Stomach (tissue), 8 donors: ENCODE measurements at regions not wholly inside any gene's neighbourhood (a gene's known extent, or its start where the extent isn't known, plus 50 kb on each side); places are given as distances from the start of the nearest gene placed in this dataset.

Source experiments
- DNase-seq, 2 donors: peaks; one replicate each; pipeline versions ENCODE4 v3.0.0 to v3.0.0-alpha.2; 2013 to 2019
- H3K27ac ChIP-seq, 5 donors: fragments of 200-600 bp in 4 of 5; sonication (generic) in 4 of 5; one replicate each; pipeline ENCODE4 v1.5.1; 2013 to 2019; ENCODE audit warnings: mild to moderate bottlenecking in 1 of 5, moderate library complexity in 1 of 5
- H3K27me3 ChIP-seq, 3 donors: fragments of 200-600 bp; sonication (generic); one replicate each; pipeline ENCODE4 v1.5.1; 2017 to 2019; ENCODE audit warnings: mixed run types in 1 of 3
- H3K36me3 ChIP-seq, 4 donors: fragments of 200-600 bp; sonication (generic); 1 replicate in 3 of 4; 2 replicates in 1 of 4; pipeline ENCODE4 v1.5.1; 2016 to 2019
- H3K4me1 ChIP-seq, 4 donors: fragments of 200-600 bp; sonication (generic); one replicate each; pipeline ENCODE4 v1.5.1; 2016 to 2019
- H3K4me3 ChIP-seq, 4 donors: fragments of 200-600 bp; sonication (generic) in 3 of 4; one replicate each; pipeline ENCODE4 v1.5.1; 2016 to 2019; ENCODE audit warnings: mild to moderate bottlenecking in 1 of 4
- H3K9me3 ChIP-seq, 4 donors: fragments of 200-600 bp; sonication (generic); one replicate each; pipeline ENCODE4 v1.5.1; 2016 to 2019
- EP300 ChIP-seq: sonication (generic); formaldehyde crosslinking; IDR thresholded peaks from one replicate; pipeline ENCODE4 v1.6.1; 2017; ENCODE audit warnings: antibody characterized with exemption
- POLR2A ChIP-seq, 4 donors: fragments of 450-650 bp; IDR thresholded peaks; one replicate each; pipeline ENCODE4 v1.6.1; 2016; ENCODE audit warnings: antibody characterized with exemption in 4 of 4, control low read depth in 2 of 4, mild to moderate bottlenecking in 1 of 4, moderate library complexity in 1 of 4
- POLR2AphosphoS5 ChIP-seq, 3 donors: sonication (generic); formaldehyde crosslinking; IDR thresholded peaks; one replicate each; pipeline ENCODE4 v1.6.1; 2016; ENCODE audit warnings: antibody characterized with exemption in 3 of 3
- WGBS, 5 donors: extraction: QIAGEN DNeasy Blood & Tissue Kit in 3 of 5; methylation state at CpG; one replicate each; pipeline versions ENCODE4 v1.1.5 to v1.1.7; 2013 to 2018; 5-methylcytosine and 5-hydroxymethylcytosine counted together
- intact Hi-C: fragments of 100-400 bp; cut with DNase I; formaldehyde crosslinking; loops from one replicate; pipeline ENCODE4 v1.15.1; 2023; ENCODE audit warnings: low total_unique reads
- TF ChIP-seq, protein P1 (sequence below), 7 experiments: fragments of 450-650 bp in 4 of 7; fragments of 200-600 bp in 3 of 7; sonication (generic) in 3 of 7; IDR thresholded peaks; one replicate each; pipeline ENCODE4 v1.5.1; 2016 to 2019; ENCODE audit warnings: antibody characterized with exemption in 7 of 7, control low read depth in 2 of 7, mild to moderate bottlenecking in 1 of 7
- donor health status: healthy with polysubstance abuse.
- donor health status: Bipolar disorder and iron deficiency.
- donor health status: healthy.

DNA sequence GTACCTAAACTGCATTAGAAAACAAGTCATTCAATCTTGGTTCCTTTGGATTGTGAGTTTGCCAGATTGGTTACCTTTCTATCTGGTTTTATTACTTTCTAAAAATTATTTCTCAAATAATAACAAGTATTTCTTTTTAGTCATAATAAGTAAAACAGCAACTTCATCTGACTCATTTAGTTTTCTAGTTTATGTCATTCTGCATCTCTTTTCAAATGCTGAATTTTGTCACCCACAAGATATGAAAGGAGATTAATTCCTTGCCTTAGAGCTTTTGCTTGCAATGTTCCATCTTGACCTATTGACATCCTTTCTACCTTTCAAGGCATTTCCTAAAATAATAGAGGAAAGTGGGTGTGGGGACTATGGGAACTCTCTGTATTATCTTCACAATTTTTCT, 253.6 kb upstream of the PEX5L start:
- Histone ChIP-seq H3K27me3 (no peaks in the 10 kb centered on the region), H3K4me1 (no peaks in the 10 kb centered on the region), H3K36me3 (no peaks in the 10 kb centered on the region), H3K4me3 (no peak overlapping the region), H3K9me3 (no peaks in the 10 kb centered on the region), H3K27ac (no peak overlapping the region)
- intact Hi-C loops, result no loop called here
- no peak for DNase-seq
- TF ChIP-seq, protein P1, sequence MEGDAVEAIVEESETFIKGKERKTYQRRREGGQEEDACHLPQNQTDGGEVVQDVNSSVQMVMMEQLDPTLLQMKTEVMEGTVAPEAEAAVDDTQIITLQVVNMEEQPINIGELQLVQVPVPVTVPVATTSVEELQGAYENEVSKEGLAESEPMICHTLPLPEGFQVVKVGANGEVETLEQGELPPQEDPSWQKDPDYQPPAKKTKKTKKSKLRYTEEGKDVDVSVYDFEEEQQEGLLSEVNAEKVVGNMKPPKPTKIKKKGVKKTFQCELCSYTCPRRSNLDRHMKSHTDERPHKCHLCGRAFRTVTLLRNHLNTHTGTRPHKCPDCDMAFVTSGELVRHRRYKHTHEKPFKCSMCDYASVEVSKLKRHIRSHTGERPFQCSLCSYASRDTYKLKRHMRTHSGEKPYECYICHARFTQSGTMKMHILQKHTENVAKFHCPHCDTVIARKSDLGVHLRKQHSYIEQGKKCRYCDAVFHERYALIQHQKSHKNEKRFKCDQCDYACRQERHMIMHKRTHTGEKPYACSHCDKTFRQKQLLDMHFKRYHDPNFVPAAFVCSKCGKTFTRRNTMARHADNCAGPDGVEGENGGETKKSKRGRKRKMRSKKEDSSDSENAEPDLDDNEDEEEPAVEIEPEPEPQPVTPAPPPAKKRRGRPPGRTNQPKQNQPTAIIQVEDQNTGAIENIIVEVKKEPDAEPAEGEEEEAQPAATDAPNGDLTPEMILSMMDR (IDR thresholded peaks at IDR 0.05), result no peak
- TF ChIP-seq EP300 (no peak), POLR2A (IDR thresholded peaks at IDR 0.05) (no peak), POLR2AphosphoS5 (IDR thresholded peaks at IDR 0.05) (no peak)

DNA sequence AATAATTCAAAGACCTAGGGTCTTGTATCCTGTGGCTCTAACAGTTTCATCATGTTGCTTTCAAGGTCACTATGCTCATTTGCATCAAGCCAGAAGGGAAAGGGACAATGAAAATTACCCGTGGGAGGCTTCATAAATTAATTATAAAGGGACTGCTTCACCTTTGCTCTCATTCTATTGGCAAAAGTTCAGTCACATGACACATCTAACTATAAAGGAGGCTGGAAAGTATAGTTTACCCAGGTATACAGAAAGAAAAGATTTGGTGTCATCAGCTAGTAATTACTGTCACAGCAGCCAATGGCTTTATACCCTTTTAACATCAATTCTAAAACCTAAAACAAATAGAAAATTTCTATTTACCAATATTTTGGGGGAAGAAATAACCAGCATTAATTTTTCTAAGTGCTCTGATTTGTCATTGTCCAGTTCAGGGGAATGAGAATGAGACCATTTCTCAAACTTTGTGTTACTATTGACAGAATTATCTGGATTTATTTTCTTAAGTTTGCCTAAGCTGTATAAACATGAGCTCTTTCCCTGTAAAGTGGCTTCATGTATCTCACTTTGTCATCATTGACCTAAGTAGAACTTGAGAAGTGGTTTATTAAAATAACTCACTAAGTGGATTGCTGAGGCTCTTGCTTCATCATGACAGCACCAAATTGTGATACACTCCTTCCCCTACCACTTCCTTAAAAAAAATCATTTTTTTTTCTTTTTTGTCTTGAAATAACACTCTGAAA, 257.7 kb upstream of the PEX5L start:
- H3K27ac ChIP-seq, result no peak overlapping the region
- no peaks in the 10 kb centered on the region for H3K36me3 ChIP-seq
- no peaks in the 10 kb centered on the region for H3K9me3 ChIP-seq
- intact Hi-C loops, result no loop called here
- no peaks in the 10 kb centered on the region for H3K4me1 ChIP-seq
- H3K4me3 ChIP-seq, result no peak overlapping the region
- WGBS, 5 donors, result 24 to 50% (median 33%) methylated on average over 1 of the region's 1 CpG
- no peaks in the 10 kb centered on the region for H3K27me3 ChIP-seq
- no peak for DNase-seq
- TF ChIP-seq POLR2A (IDR thresholded peaks at IDR 0.05) (no peak), POLR2AphosphoS5 (IDR thresholded peaks at IDR 0.05) (no peak), EP300 (no peak)
- TF ChIP-seq, protein P1 (IDR thresholded peaks at IDR 0.05), result no peak

DNA sequence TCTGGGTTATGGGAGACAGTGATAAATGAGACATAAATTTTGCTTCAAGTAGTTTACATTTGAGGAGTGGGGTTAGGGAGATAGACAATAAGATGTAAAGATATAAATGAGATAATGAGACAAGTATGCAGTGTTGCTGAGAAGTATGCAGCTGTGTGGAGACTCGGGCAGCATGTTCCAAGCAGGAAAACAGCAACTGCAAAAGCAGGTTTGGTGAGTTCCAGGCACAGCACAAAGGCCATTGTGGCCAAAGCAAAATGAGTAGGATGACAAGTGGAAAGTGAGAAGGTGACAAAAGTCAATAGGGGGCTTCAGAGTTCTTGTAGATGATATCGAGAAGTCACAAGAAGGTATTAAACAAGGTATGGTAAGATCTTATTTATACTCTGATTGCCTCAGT, 259.1 kb upstream of the PEX5L start:
- no peak overlapping the region for H3K27ac ChIP-seq
- no peaks in the 10 kb centered on the region for H3K9me3 ChIP-seq
- intact Hi-C loops, result no loop called here
- peak in 1 of 2 donors; percentile 19 for DNase-seq
- H3K27me3 ChIP-seq, result no peaks in the 10 kb centered on the region
- no peaks in the 10 kb centered on the region for H3K36me3 ChIP-seq
- H3K4me3 ChIP-seq, result no peak overlapping the region
- WGBS, 5 donors, result 19 to 45% (median 31%) methylated on average over 2 of the region's 2 CpGs
- no peak for TF ChIP-seq POLR2A (IDR thresholded peaks at IDR 0.05)
- no peak for TF ChIP-seq EP300
- TF ChIP-seq, protein P1 (IDR thresholded peaks at IDR 0.05), result no peak
- TF ChIP-seq POLR2AphosphoS5 (IDR thresholded peaks at IDR 0.05), result no peak
- H3K4me1 ChIP-seq, result no peaks in the 10 kb centered on the region

DNA sequence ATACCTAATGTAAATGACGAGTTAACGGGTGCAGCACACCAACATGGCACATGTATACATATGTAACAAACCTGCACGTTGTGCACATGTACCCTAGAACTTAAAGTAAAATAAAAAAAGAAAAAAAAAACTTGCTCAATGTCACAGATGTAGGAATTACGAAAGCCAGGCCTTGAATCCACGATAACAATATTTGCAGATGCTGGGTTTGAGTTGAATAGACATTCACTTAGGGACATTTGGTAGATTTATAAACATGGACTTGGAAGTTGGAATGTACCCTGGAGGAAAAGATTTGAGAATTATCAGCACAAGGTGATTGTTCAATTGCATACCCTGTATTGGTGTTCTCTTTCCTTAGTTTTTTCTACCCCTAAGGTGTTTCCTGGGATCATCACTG, 260.2 kb upstream of the PEX5L start:
- Histone ChIP-seq H3K9me3 (no peaks in the 10 kb centered on the region), H3K4me3 (no peak overlapping the region), H3K27ac (no peak overlapping the region), H3K27me3 (no peaks in the 10 kb centered on the region), H3K4me1 (no peaks in the 10 kb centered on the region), H3K36me3 (no peaks in the 10 kb centered on the region)
- DNase-seq, result no peak
- TF ChIP-seq, protein P1 (IDR thresholded peaks at IDR 0.05), result no peak
- TF ChIP-seq EP300, result no peak
- no peak for TF ChIP-seq POLR2AphosphoS5 (IDR thresholded peaks at IDR 0.05)
- no peak for TF ChIP-seq POLR2A (IDR thresholded peaks at IDR 0.05)
- 75 to 82% (median 77%) methylated on average over 5 of the region's 5 CpGs for WGBS, 5 donors
- intact Hi-C loops, result no loop called here
